IMR-90 (cell line): ENCODE measurements at regions not wholly inside any gene's neighbourhood (a gene's known extent, or its start where the extent isn't known, plus 50 kb on each side); places are given as distances from the start of the nearest gene placed in this dataset.

ENCODE experiments used
- FOS ChIP-seq: fragments of 150-350 bp; IDR thresholded peaks from 2 replicates; pipeline ENCODE4 v1.6.1; 2016; ENCODE audit warnings: low read depth, low read length
- POLR2A ChIP-seq: IDR thresholded peaks from 2 replicates; pipeline ENCODE4 v1.6.1; 2012; ENCODE audit warnings: mild to moderate bottlenecking, low read depth, low read length
- TF ChIP-seq, protein P1 (sequence below): conservative IDR thresholded peaks from 2 replicates; pipeline ENCODE4 v1.5.1; 2012; ENCODE audit warnings: mild to moderate bottlenecking, low read depth, low read length, improper control_type of control experiment

DNA sequence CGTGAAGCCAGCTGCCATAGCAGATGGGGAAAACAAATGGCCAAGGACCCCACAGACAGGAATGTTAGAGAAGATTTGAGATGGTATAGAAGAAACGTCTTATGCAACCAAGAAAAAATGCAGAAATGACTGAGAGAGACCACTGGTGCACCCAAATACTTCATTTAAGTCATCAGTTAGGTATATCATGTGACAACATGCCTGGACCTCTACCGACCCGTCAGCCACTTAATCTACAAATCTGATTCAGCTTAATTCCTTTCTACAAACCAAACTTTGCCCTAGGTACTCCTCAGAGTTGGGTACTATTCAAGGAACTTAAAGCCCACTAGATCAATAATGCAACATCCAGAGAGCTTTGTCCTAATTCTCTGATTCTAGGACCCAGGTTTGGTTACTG lies 126.0 kb upstream of the UBE2E2 start:
- TF ChIP-seq, protein P1, sequence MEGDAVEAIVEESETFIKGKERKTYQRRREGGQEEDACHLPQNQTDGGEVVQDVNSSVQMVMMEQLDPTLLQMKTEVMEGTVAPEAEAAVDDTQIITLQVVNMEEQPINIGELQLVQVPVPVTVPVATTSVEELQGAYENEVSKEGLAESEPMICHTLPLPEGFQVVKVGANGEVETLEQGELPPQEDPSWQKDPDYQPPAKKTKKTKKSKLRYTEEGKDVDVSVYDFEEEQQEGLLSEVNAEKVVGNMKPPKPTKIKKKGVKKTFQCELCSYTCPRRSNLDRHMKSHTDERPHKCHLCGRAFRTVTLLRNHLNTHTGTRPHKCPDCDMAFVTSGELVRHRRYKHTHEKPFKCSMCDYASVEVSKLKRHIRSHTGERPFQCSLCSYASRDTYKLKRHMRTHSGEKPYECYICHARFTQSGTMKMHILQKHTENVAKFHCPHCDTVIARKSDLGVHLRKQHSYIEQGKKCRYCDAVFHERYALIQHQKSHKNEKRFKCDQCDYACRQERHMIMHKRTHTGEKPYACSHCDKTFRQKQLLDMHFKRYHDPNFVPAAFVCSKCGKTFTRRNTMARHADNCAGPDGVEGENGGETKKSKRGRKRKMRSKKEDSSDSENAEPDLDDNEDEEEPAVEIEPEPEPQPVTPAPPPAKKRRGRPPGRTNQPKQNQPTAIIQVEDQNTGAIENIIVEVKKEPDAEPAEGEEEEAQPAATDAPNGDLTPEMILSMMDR = no peak
- TF ChIP-seq POLR2A (no peak), FOS (no peak)
